GM18498 (cell line): ENCODE measurements at regions not wholly inside any gene's neighbourhood (a gene's known extent, or its start where the extent isn't known, plus 50 kb on each side); places are given as distances from the start of the nearest gene placed in this dataset.
"Not testable (repeated sequence)": the region's sequence is repeated elsewhere in the genome, so short reads cannot be mapped to it uniquely, and the experiment has no call there.

ENCODE experiments used
- ATAC-seq: cut with Tn5 transposase; IDR thresholded peaks from one replicate; pipeline ENCODE4 v1.9.1; 2021; ENCODE audit warnings: mild to moderate bottlenecking, moderate library complexity; ENCODE audit not compliant: unreplicated experiment

GRCh38 chr14:58979325-58979724 lies 209.1 kb upstream of the DAAM1 start:
- ATAC-seq: no peak

- no peak for ATAC-seq
These were observed 206.6 kb upstream of the DAAM1 start for GRCh38 chr14:58981840-58982239.

- ATAC-seq: no peak
These were observed 202.7 kb upstream of the DAAM1 start for GRCh38 chr14:58985786-58986185.

GRCh38 chr14:58987591-58987990 lies 200.9 kb upstream of the DAAM1 start:
- ATAC-seq: no peak

- no peak for ATAC-seq
These were observed 195.5 kb upstream of the DAAM1 start for GRCh38 chr14:58992935-58993334.

GRCh38 chr14:58994130-58994529 lies 194.3 kb upstream of the DAAM1 start:
- no peak for ATAC-seq

- no peak for ATAC-seq
These were observed 184.5 kb upstream of the DAAM1 start for GRCh38 chr14:59004012-59004411.

GRCh38 chr14:59006179-59006578 lies 182.3 kb upstream of the DAAM1 start:
- ATAC-seq: not testable (repeated sequence)

GRCh38 chr14:59009967-59010366 lies 178.5 kb upstream of the DAAM1 start:
- no peak for ATAC-seq

GRCh38 chr14:59013672-59014298 lies 174.7 kb upstream of the DAAM1 start:
- no peak for ATAC-seq

GRCh38 chr14:59015482-59015881 lies 173.0 kb upstream of the DAAM1 start:
- no peak for ATAC-seq

- no peak for ATAC-seq
These were observed 171.0 kb upstream of the DAAM1 start for GRCh38 chr14:59017285-59017965.

- no peak for ATAC-seq
These were observed 170.0 kb upstream of the DAAM1 start for GRCh38 chr14:59018460-59018859.

- no peak for ATAC-seq
These were observed 169.5 kb upstream of the DAAM1 start for GRCh38 chr14:59018978-59019377.

- no peak for ATAC-seq
These were observed 168.1 kb upstream of the DAAM1 start for GRCh38 chr14:59020382-59020781.

- ATAC-seq: no peak
These were observed 166.3 kb upstream of the DAAM1 start for GRCh38 chr14:59022144-59022543.

- no peak for ATAC-seq
These were observed 162.4 kb upstream of the DAAM1 start for GRCh38 chr14:59026081-59026480.

- ATAC-seq: not testable (repeated sequence)
These were observed 161.8 kb upstream of the DAAM1 start for GRCh38 chr14:59026640-59027039.

GRCh38 chr14:59028476-59029202 lies 159.8 kb upstream of the DAAM1 start:
- peak; percentile 98 for ATAC-seq

GRCh38 chr14:59032826-59033225 lies 155.6 kb upstream of the DAAM1 start:
- ATAC-seq: no peak

- ATAC-seq: no peak
These were observed 152.3 kb upstream of the DAAM1 start for GRCh38 chr14:59036134-59036533.

GRCh38 chr14:59037086-59037485 lies 151.4 kb upstream of the DAAM1 start:
- ATAC-seq: no peak
